A549 (cell line): ENCODE measurements at regions not wholly inside any gene's neighbourhood (a gene's known extent, or its start where the extent isn't known, plus 50 kb on each side); places are given as distances from the start of the nearest gene placed in this dataset.

ENCODE experiments used
- ATAC-seq, 2 experiments: fragments of 200-7000 bp in 1 of 2; fragments of >200 bp in 1 of 2; cut with Nextera tagmentation in 1 of 2; cut with Tn5 transposase in 1 of 2; 3 replicates each; pipeline versions ENCODE4 v1.8.0 to v1.9.1; 2018 to 2020; ENCODE audit warnings: mild to moderate bottlenecking in 1 of 2, moderate library complexity in 1 of 2
- CTCF ChIA-PET: fragments of 300-600 bp; sonication (Branson Sonifier 250); formaldehyde crosslinking; extraction: SDS; loops from one replicate; lab custom pipeline; 2021; ENCODE audit warnings: antibody characterized with exemption, inconsistent platforms; lab: Yijun Ruan, JAX
- POLR2A ChIA-PET: fragments of 350-600 bp; formaldehyde crosslinking; extraction: SDS; loops from one replicate; lab custom pipeline; 2021; ENCODE audit warnings: antibody characterized with exemption, inconsistent platforms; lab: Yijun Ruan, JAX
- DNase-seq, 2 experiments: peaks; one replicate each; pipeline versions ENCODE4 v3.0.0 to v3.0.0-alpha.2; 2011 to 2016; ENCODE audit warnings: low read depth in 1 of 2, low spot score in 1 of 2
- FAIRE-seq: peaks from 2 replicates; lab custom pipeline; 2011; peaks lifted over from hg19 to GRCh38; lab: Jason Lieb, UNC
- H3K27ac ChIP-seq, 2 experiments: fragments of >200 bp; sonication (Bioruptor Twin); formaldehyde crosslinking; 3 replicates each; pipeline ENCODE4 v1.5.1; 2016 to 2017
- H3K4me1 ChIP-seq: fragments of >200 bp; sonication (Bioruptor Twin); formaldehyde crosslinking; 3 replicates; pipeline ENCODE4 v1.6.1; 2016
- H3K4me2 ChIP-seq: fragments of >200 bp; sonication (Bioruptor Twin); formaldehyde crosslinking; 3 replicates; pipeline ENCODE4 v1.6.1; 2016
- H3K4me3 ChIP-seq: fragments of >200 bp; sonication (Bioruptor Twin); formaldehyde crosslinking; 3 replicates; pipeline ENCODE4 v1.5.1; 2016
- H3K9me3 ChIP-seq: fragments of >200 bp; sonication (Bioruptor Twin); formaldehyde crosslinking; 3 replicates; pipeline ENCODE4 v1.6.1; 2016
- BHLHE40 ChIP-seq: IDR thresholded peaks from 2 replicates; pipeline ENCODE4 v1.6.1; 2012; ENCODE audit warnings: low read depth, low read length, inconsistent platforms
- EHMT2 ChIP-seq: fragments of 200-600 bp; sonication (generic); IDR thresholded peaks from 2 replicates; pipeline ENCODE4 v1.6.1; 2016; ENCODE audit warnings: antibody characterized with exemption, low read depth, mild to moderate bottlenecking, moderate library complexity
- ESRRA ChIP-seq: fragments of 150-350 bp; IDR thresholded peaks from 2 replicates; pipeline ENCODE4 v1.6.1; 2014; ENCODE audit warnings: mild to moderate bottlenecking, low read length, borderline replicate concordance
- FOSB ChIP-seq: fragments of 250-450 bp; sonication (Bioruptor Pico); IDR thresholded peaks from 2 replicates; pipeline ENCODE4 v1.5.0; 2020; ENCODE audit warnings: mild to moderate bottlenecking, moderate library complexity
- GATA3 ChIP-seq: IDR thresholded peaks from 2 replicates; pipeline ENCODE4 v1.6.1; 2012; ENCODE audit warnings: borderline replicate concordance
- HEYL ChIP-seq: fragments of 250-450 bp; sonication (Bioruptor Pico); IDR thresholded peaks from 2 replicates; pipeline ENCODE4 v1.8.0; 2021; ENCODE audit warnings: mild to moderate bottlenecking, moderate library complexity
- MAFK ChIP-seq: fragments of 450-650 bp; IDR thresholded peaks from 2 replicates; pipeline ENCODE4 v1.6.1; 2014; ENCODE audit not compliant: partially characterized antibody
- PHF8 ChIP-seq: fragments of 200-600 bp; sonication (generic); IDR thresholded peaks from 2 replicates; pipeline ENCODE4 v1.6.1; 2016; ENCODE audit warnings: low read depth, mild to moderate bottlenecking, antibody characterized with exemption, moderate library complexity, borderline replicate concordance
- RFX5 ChIP-seq: fragments of 450-650 bp; IDR thresholded peaks from 2 replicates; pipeline ENCODE4 v1.7.1; 2014; ENCODE audit warnings: antibody characterized with exemption, mild to moderate bottlenecking, moderate library complexity
- RNF2 ChIP-seq: fragments of 200-600 bp; sonication (generic); IDR thresholded peaks from 2 replicates; pipeline ENCODE4 v1.6.1; 2016; ENCODE audit warnings: low read depth, mild to moderate bottlenecking, antibody characterized with exemption, moderate library complexity, borderline replicate concordance
- SMC3 ChIP-seq: fragments of >200 bp; sonication (Bioruptor Twin); formaldehyde crosslinking; IDR thresholded peaks from 3 replicates; pipeline ENCODE4 v1.6.1; 2018; ENCODE audit warnings: inconsistent platforms
- SREBF2 ChIP-seq: fragments of 450-650 bp; IDR thresholded peaks from 2 replicates; pipeline ENCODE4 v1.6.1; 2014; ENCODE audit warnings: mild to moderate bottlenecking, moderate library complexity
- TFCP2L1 ChIP-seq: fragments of 250-450 bp; sonication (Bioruptor Pico); IDR thresholded peaks from 2 replicates; pipeline ENCODE4 v1.5.0; 2021; ENCODE audit warnings: mild to moderate bottlenecking
- ZC3H11A ChIP-seq: fragments of 450-650 bp; IDR thresholded peaks from 2 replicates; pipeline ENCODE4 v1.6.1; 2014; ENCODE audit warnings: antibody characterized with exemption, mild to moderate bottlenecking
- ZFP36 ChIP-seq: fragments of 450-650 bp; IDR thresholded peaks from 2 replicates; pipeline ENCODE4 v1.6.1; 2014; ENCODE audit warnings: borderline replicate concordance; ENCODE audit not compliant: partially characterized antibody
- ZSCAN20 ChIP-seq: fragments of 250-450 bp; sonication (Bioruptor Pico); IDR thresholded peaks from 2 replicates; pipeline ENCODE4 v1.8.0; 2022; ENCODE audit warnings: mild to moderate bottlenecking, moderate library complexity
- WGBS: methylation state at CpG from one replicate; pipeline ENCODE4 v1.1.6; 2017; ENCODE audit errors: missing lambda C conversion rate; 5-methylcytosine and 5-hydroxymethylcytosine counted together
- TF ChIP-seq, protein P1 (sequence below): IDR thresholded peaks from 2 replicates; pipeline ENCODE4 v1.6.1; 2012
- TF ChIP-seq, protein P2 (sequence below): IDR thresholded peaks from 2 replicates; pipeline ENCODE4 v1.6.1; 2012
- TF ChIP-seq, protein P3 (sequence below): fragments of 200-600 bp; sonication (generic); IDR thresholded peaks from 2 replicates; pipeline ENCODE4 v1.6.1; 2016; ENCODE audit warnings: antibody characterized with exemption, mild to moderate bottlenecking, moderate library complexity
- TF ChIP-seq, protein P4 (sequence below): fragments of 250-450 bp; sonication (Bioruptor Pico); IDR thresholded peaks from 2 replicates; pipeline ENCODE4 v1.5.0; 2021; ENCODE audit warnings: mild to moderate bottlenecking, moderate library complexity, borderline replicate concordance

DNA sequence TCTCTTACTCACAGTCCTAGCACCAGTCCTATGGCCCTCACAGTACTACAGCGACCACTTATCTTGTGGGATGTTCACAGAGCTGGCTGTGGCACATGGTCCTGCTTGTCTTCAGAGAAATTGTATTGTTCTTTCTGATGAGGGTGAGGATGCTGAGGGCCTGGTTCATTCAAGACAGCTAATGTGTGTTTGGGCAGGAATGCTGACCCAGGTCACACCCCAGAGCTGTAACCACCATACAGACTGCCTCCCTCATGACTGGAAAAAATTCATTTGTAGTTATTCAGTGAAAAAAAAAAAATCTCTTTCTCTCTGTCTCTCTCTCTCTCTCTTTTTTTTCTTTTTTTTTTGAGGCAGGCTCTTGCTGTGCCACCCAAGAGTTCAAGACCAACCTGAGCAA, 83.5 kb downstream of the KLF6 start:
- POLR2A ChIA-PET: no interaction called here
- Histone ChIP-seq H3K4me1 (peaks cover 14% of the 10 kb centered on the region), H3K4me2 (no peak overlapping the region), H3K9me3 (no peaks in the 10 kb centered on the region), H3K27ac (no peak overlapping the region), H3K4me3 (no peak overlapping the region)
- ATAC-seq (no peak), DNase-seq (no peak), FAIRE-seq (no peak)
- TF ChIP-seq, protein P1, sequence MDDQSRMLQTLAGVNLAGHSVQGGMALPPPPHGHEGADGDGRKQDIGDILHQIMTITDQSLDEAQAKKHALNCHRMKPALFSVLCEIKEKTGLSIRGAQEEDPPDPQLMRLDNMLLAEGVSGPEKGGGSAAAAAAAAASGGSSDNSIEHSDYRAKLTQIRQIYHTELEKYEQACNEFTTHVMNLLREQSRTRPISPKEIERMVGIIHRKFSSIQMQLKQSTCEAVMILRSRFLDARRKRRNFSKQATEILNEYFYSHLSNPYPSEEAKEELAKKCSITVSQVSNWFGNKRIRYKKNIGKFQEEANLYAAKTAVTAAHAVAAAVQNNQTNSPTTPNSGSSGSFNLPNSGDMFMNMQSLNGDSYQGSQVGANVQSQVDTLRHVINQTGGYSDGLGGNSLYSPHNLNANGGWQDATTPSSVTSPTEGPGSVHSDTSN: no peak
- TF ChIP-seq ZSCAN20 (CRISPR knock-in tag) (no peak), SREBF2 (no peak), TFCP2L1 (CRISPR knock-in tag) (no peak), MAFK (no peak), ZC3H11A (no peak), RFX5 (no peak), SMC3 (no peak), GATA3 (no peak), EHMT2 (no peak), BHLHE40 (no peak), RNF2 (no peak), PHF8 (no peak), HEYL (CRISPR knock-in tag) (no peak), FOSB (no peak), ZFP36 (no peak), ESRRA (no peak)
- TF ChIP-seq, protein P2, sequence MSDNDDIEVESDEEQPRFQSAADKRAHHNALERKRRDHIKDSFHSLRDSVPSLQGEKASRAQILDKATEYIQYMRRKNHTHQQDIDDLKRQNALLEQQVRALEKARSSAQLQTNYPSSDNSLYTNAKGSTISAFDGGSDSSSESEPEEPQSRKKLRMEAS: no peak
- TF ChIP-seq, protein P3, sequence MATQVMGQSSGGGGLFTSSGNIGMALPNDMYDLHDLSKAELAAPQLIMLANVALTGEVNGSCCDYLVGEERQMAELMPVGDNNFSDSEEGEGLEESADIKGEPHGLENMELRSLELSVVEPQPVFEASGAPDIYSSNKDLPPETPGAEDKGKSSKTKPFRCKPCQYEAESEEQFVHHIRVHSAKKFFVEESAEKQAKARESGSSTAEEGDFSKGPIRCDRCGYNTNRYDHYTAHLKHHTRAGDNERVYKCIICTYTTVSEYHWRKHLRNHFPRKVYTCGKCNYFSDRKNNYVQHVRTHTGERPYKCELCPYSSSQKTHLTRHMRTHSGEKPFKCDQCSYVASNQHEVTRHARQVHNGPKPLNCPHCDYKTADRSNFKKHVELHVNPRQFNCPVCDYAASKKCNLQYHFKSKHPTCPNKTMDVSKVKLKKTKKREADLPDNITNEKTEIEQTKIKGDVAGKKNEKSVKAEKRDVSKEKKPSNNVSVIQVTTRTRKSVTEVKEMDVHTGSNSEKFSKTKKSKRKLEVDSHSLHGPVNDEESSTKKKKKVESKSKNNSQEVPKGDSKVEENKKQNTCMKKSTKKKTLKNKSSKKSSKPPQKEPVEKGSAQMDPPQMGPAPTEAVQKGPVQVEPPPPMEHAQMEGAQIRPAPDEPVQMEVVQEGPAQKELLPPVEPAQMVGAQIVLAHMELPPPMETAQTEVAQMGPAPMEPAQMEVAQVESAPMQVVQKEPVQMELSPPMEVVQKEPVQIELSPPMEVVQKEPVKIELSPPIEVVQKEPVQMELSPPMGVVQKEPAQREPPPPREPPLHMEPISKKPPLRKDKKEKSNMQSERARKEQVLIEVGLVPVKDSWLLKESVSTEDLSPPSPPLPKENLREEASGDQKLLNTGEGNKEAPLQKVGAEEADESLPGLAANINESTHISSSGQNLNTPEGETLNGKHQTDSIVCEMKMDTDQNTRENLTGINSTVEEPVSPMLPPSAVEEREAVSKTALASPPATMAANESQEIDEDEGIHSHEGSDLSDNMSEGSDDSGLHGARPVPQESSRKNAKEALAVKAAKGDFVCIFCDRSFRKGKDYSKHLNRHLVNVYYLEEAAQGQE: no peak
- TF ChIP-seq, protein P4, sequence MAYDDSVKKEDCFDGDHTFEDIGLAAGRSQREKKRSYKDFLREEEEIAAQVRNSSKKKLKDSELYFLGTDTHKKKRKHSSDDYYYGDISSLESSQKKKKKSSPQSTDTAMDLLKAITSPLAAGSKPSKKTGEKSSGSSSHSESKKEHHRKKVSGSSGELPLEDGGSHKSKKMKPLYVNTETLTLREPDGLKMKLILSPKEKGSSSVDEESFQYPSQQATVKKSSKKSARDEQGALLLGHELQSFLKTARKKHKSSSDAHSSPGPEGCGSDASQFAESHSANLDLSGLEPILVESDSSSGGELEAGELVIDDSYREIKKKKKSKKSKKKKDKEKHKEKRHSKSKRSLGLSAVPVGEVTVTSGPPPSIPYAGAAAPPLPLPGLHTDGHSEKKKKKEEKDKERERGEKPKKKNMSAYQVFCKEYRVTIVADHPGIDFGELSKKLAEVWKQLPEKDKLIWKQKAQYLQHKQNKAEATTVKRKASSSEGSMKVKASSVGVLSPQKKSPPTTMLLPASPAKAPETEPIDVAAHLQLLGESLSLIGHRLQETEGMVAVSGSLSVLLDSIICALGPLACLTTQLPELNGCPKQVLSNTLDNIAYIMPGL (CRISPR knock-in tag): no peak
- WGBS: 76% methylated on average over 1 of the region's 1 CpG
- CTCF ChIA-PET: no interaction called here

DNA sequence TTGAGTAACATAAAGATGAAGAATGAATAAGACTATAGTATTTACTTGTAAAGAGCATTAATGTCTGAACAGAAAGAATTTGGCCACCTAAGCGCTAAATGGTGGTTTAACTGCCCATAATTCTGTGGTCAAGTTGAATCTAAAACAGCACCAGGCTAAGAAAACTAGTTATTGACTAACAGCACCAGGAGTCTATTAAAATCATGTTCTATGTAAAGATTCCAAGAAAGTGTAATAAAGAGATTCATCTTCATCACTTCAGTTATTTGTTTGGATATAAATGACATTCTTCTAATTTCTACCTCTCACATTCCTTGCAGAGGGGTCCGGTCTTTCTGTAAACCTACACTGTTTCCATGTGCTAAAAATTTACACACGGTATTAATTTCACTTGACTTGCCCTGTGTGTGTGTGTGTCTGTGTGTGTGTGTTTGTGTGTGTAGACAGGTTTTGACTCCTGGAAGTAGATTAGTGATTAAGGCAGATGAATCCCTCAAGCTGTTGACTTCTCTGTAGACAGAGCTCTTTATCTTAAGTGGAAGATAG, 84.4 kb downstream of the KLF6 start:
- no peak for ATAC-seq
- no peak for TF ChIP-seq ZC3H11A
- CTCF ChIA-PET: interaction anchor here (0.6 kb wide), 1 partner anchor 10 kb away, joined by 3 read pairs; no protein-coding TSS in a partner anchor
- FAIRE-seq: no peak
- no peak overlapping the region for H3K4me3 ChIP-seq
- no peak overlapping the region for H3K4me2 ChIP-seq
- POLR2A ChIA-PET: no interaction called here
- DNase-seq: no peak
- H3K9me3 ChIP-seq: no peaks in the 10 kb centered on the region
- 55% methylated on average over 3 of the region's 3 CpGs for WGBS
- H3K27ac ChIP-seq: no peak overlapping the region
- H3K4me1 ChIP-seq: peaks cover 14% of the 10 kb centered on the region
